C1 segment of cervical spinal cord (tissue), 14 donors: ENCODE measurements at regions not wholly inside any gene's neighbourhood (a gene's known extent, or its start where the extent isn't known, plus 50 kb on each side); places are given as distances from the start of the nearest gene placed in this dataset.

Experiments
- DNase-seq, 14 donors: peaks; one replicate each; lab custom pipeline; 2025; lab: John Stamatoyannopoulos, UW

GRCh38 chr6:44705596-44705995 is 318.1 kb downstream of the CDC5L start:
- no peak for DNase-seq

GRCh38 chr6:44706011-44706410 is 318.5 kb downstream of the CDC5L start:
- no peak for DNase-seq

GRCh38 chr6:44708208-44708607 is 320.7 kb downstream of the CDC5L start:
- no peak for DNase-seq

GRCh38 chr6:44712353-44713111 is 325.0 kb downstream of the CDC5L start:
- no peak for DNase-seq

- DNase-seq, result no peak
Measured at GRCh38 chr6:44715188-44715587, 327.7 kb downstream of the CDC5L start.

GRCh38 chr6:44715925-44716324 is 328.4 kb downstream of the CDC5L start:
- no peak for DNase-seq

- DNase-seq, result no peak
Measured at GRCh38 chr6:44717431-44717830, 329.9 kb downstream of the CDC5L start.

- DNase-seq, result no peak
Measured at GRCh38 chr6:44721954-44722578, 334.6 kb downstream of the CDC5L start.

- no peak for DNase-seq
Measured at GRCh38 chr6:44722736-44723135, 335.2 kb downstream of the CDC5L start.

GRCh38 chr6:44723439-44724197 is 336.1 kb downstream of the CDC5L start:
- peak in 1 of 14 donors; percentile 1 for DNase-seq

GRCh38 chr6:44725070-44725469 is 337.6 kb downstream of the CDC5L start:
- DNase-seq, result no peak

GRCh38 chr6:44727651-44728630 is 340.4 kb downstream of the CDC5L start:
- DNase-seq, result no peak

GRCh38 chr6:44730771-44731391 is 343.4 kb downstream of the CDC5L start:
- no peak for DNase-seq

- DNase-seq, result no peak
Measured at GRCh38 chr6:44731485-44732095, 344.1 kb downstream of the CDC5L start.

- no peak for DNase-seq
Measured at GRCh38 chr6:44732243-44732642, 344.7 kb downstream of the CDC5L start.

GRCh38 chr6:44733126-44733525 is 345.6 kb downstream of the CDC5L start:
- no peak for DNase-seq

GRCh38 chr6:44733868-44734267 is 346.4 kb downstream of the CDC5L start:
- DNase-seq, result no peak

- DNase-seq, result no peak
Measured at GRCh38 chr6:44734886-44735629, 347.6 kb downstream of the CDC5L start.

- DNase-seq, result no peak
Measured at GRCh38 chr6:44735630-44735963, 348.1 kb downstream of the CDC5L start.

GRCh38 chr6:44737341-44737740 is 349.8 kb downstream of the CDC5L start:
- no peak for DNase-seq
